Inferior parietal cortex (tissue), 1 donor: ENCODE measurements at regions not wholly inside any gene's neighbourhood (a gene's known extent, or its start where the extent isn't known, plus 50 kb on each side); places are given as distances from the start of the nearest gene placed in this dataset.
"Not testable (repeated sequence)": the region's sequence is repeated elsewhere in the genome, so short reads cannot be mapped to it uniquely, and the experiment has no call there.

ENCODE experiments used
- DNase-seq: peaks from one replicate; pipeline ENCODE4 v3.0.0-alpha.2; 2016; ENCODE audit errors: extremely low spot score

GRCh38 chr6:170198298-170198697, 92.6 kb downstream of the DLL1 start:
- DNase-seq: no peak

GRCh38 chr6:170193326-170193821, 97.5 kb downstream of the DLL1 start:
- DNase-seq: no peak

- DNase-seq: no peak
Observed at GRCh38 chr6:170192905-170193304, 98.0 kb downstream of the DLL1 start.

GRCh38 chr6:170192101-170192500, 98.8 kb downstream of the DLL1 start:
- not testable (repeated sequence) for DNase-seq

- no peak for DNase-seq
Observed at GRCh38 chr6:170190046-170190445, 100.8 kb downstream of the DLL1 start.

- DNase-seq: no peak
Observed at GRCh38 chr6:170189236-170189635, 101.6 kb downstream of the DLL1 start.

GRCh38 chr6:170188571-170189001, 102.3 kb downstream of the DLL1 start:
- no peak for DNase-seq

GRCh38 chr6:170187669-170188566, 103.0 kb downstream of the DLL1 start:
- no peak for DNase-seq

GRCh38 chr6:170186941-170187668, 103.8 kb downstream of the DLL1 start:
- no peak for DNase-seq

- DNase-seq: no peak
Observed at GRCh38 chr6:170186006-170186935, 104.6 kb downstream of the DLL1 start.

- DNase-seq: no peak
Observed at GRCh38 chr6:170185175-170185978, 105.5 kb downstream of the DLL1 start.

- no peak for DNase-seq
Observed at GRCh38 chr6:170184316-170184715, 106.6 kb downstream of the DLL1 start.

GRCh38 chr6:170183521-170183920, 107.4 kb downstream of the DLL1 start:
- no peak for DNase-seq

- DNase-seq: no peak
Observed at GRCh38 chr6:170182781-170183120, 108.1 kb downstream of the DLL1 start.

GRCh38 chr6:170182093-170182780, 108.6 kb downstream of the DLL1 start:
- DNase-seq: no peak

GRCh38 chr6:170181338-170181690, 109.6 kb downstream of the DLL1 start:
- no peak for DNase-seq

- DNase-seq: no peak
Observed at GRCh38 chr6:170180671-170181337, 110.1 kb downstream of the DLL1 start.

GRCh38 chr6:170179616-170180324, 111.1 kb downstream of the DLL1 start:
- DNase-seq: no peak
